ENCODE measurements at regions not wholly inside any gene's neighbourhood (a gene's known extent, or its start where the extent isn't known, plus 50 kb on each side); places are given as distances from the start of the nearest gene placed in this dataset.
"Not testable (repeated sequence)": the region's sequence is repeated elsewhere in the genome, so short reads cannot be mapped to it uniquely, and the experiment has no call there.

DNA sequence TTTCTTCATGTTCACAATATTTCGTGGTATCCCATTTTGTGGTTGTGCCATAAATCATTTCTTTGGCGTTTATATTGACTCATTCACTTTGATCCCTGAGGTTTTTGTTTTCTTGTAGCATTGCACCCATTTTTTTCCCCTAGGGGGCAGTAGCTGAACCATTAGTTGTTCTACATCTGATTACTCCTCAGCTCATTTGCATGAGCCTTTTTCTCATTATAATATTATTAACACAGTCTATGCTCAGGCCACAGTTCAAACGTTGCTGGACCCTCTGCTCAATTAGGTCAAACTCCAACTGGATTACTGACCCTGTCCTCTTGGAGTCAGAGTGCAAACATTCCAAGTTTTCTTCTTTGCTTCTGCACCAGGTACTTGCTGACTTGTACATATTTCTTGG, 475.4 kb upstream of the SEL1L start:
- Histone ChIP-seq H3K27ac (no peak overlapping the region), H3K4me1 (no peaks in the 10 kb centered on the region), H3K36me3 (no peaks in the 10 kb centered on the region), H3K9me3 (no peaks in the 10 kb centered on the region), H3K4me3 (no peak overlapping the region), H3K27me3 (no peaks in the 10 kb centered on the region)
- DNase-seq (ENCODE audit: extremely low spot score in 2 of 2) = no peak
- intact Hi-C loops (cut with DNase I) = no loop called here
- TF ChIP-seq CTCF (IDR thresholded peaks at IDR 0.05) (no peak), POLR2AphosphoS5 (IDR thresholded peaks at IDR 0.05; ENCODE audit: insufficient read depth in 1 of 2, low read depth in 1 of 2) (no peak), POLR2A (IDR thresholded peaks at IDR 0.05) (no peak)

- Histone ChIP-seq H3K27ac (no peak overlapping the region), H3K36me3 (no peaks in the 10 kb centered on the region), H3K27me3 (no peaks in the 10 kb centered on the region), H3K4me1 (no peaks in the 10 kb centered on the region), H3K4me3 (no peak overlapping the region), H3K9me3 (no peaks in the 10 kb centered on the region)
- intact Hi-C loops (cut with DNase I) = no loop called here
- no peak for TF ChIP-seq POLR2A (IDR thresholded peaks at IDR 0.05)
- no peak for TF ChIP-seq CTCF (IDR thresholded peaks at IDR 0.05)
- TF ChIP-seq POLR2AphosphoS5 (IDR thresholded peaks at IDR 0.05; ENCODE audit: insufficient read depth in 1 of 2, low read depth in 1 of 2) = no peak
- DNase-seq (ENCODE audit: extremely low spot score in 2 of 2) = no peak
These were observed 476.3 kb upstream of the SEL1L start for GRCh38 chr14:82009993-82010392.

DNA sequence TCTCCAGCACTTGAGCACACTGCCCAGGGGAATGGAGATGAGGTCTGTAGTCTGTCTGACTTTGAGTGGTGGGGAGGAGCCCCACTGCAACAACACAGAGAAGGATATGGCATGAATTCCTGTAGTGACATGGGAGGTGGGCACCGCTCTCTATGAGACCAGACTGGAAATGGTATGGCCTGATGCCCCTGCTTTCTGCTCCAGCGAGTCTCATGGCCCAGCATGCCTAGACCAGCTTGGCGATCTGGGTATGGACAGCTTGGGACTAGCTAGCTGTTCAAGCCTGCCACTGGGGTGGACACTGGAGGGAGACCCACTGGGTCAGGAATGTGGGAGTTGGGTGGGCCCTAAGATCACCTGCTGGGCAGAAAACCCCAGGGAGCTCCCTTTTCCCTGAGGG, 477.8 kb upstream of the SEL1L start:
- no peak for DNase-seq (ENCODE audit: extremely low spot score in 2 of 2)
- no peak overlapping the region for H3K27ac ChIP-seq
- intact Hi-C loops (cut with DNase I) = no loop called here
- no peaks in the 10 kb centered on the region for H3K9me3 ChIP-seq
- H3K27me3 ChIP-seq = no peaks in the 10 kb centered on the region
- TF ChIP-seq POLR2AphosphoS5 (IDR thresholded peaks at IDR 0.05; ENCODE audit: insufficient read depth in 1 of 2, low read depth in 1 of 2) = no peak
- no peak for TF ChIP-seq CTCF (IDR thresholded peaks at IDR 0.05)
- no peak for TF ChIP-seq POLR2A (IDR thresholded peaks at IDR 0.05)
- H3K36me3 ChIP-seq = no peaks in the 10 kb centered on the region
- no peak overlapping the region for H3K4me3 ChIP-seq
- no peaks in the 10 kb centered on the region for H3K4me1 ChIP-seq

GRCh38 chr14:82029038-82029437, 495.4 kb upstream of the SEL1L start:
- H3K4me1 ChIP-seq = no peaks in the 10 kb centered on the region
- intact Hi-C loops (cut with DNase I) = no loop called here
- no peak for TF ChIP-seq POLR2A (IDR thresholded peaks at IDR 0.05)
- TF ChIP-seq CTCF (IDR thresholded peaks at IDR 0.05) = no peak
- no peak for TF ChIP-seq POLR2AphosphoS5 (IDR thresholded peaks at IDR 0.05; ENCODE audit: insufficient read depth in 1 of 2, low read depth in 1 of 2)
- DNase-seq (ENCODE audit: extremely low spot score in 2 of 2) = no peak
- no peaks in the 10 kb centered on the region for H3K27me3 ChIP-seq
- H3K4me3 ChIP-seq = no peak overlapping the region
- no peaks in the 10 kb centered on the region for H3K36me3 ChIP-seq
- no peak overlapping the region for H3K27ac ChIP-seq
- H3K9me3 ChIP-seq = no peaks in the 10 kb centered on the region

DNA sequence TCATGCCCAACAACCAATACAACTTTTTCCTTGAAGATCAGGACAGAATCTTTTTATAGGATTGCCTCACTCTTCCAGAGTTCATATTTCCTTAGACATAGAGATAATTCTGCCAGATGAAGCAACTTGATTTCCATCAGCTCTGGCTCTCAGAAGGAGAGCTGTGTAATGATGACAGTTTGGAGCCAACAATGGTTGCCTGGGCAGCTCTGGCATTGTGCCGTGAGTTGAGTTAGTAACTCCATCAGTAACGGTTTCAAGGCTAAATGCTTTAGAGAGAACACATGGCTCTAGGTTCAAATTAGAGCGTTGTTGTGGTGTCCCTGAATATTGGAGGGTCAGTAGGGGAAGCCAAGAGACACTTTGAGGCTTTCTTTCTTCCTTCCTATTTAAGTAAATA, 501.7 kb upstream of the SEL1L start:
- no peaks in the 10 kb centered on the region for H3K9me3 ChIP-seq
- H3K4me3 ChIP-seq = no peak overlapping the region
- H3K4me1 ChIP-seq = no peaks in the 10 kb centered on the region
- DNase-seq (ENCODE audit: extremely low spot score in 2 of 2) = no peak
- intact Hi-C loops (cut with DNase I) = no loop called here
- no peaks in the 10 kb centered on the region for H3K36me3 ChIP-seq
- no peaks in the 10 kb centered on the region for H3K27me3 ChIP-seq
- no peak overlapping the region for H3K27ac ChIP-seq
- TF ChIP-seq POLR2AphosphoS5 (IDR thresholded peaks at IDR 0.05; ENCODE audit: insufficient read depth in 1 of 2, low read depth in 1 of 2) (no peak), POLR2A (IDR thresholded peaks at IDR 0.05) (no peak), CTCF (IDR thresholded peaks at IDR 0.05) (no peak)

- not testable (repeated sequence) for H3K27me3 ChIP-seq
These were observed 504.4 kb upstream of the SEL1L start for GRCh38 chr14:82038066-82038465.

More at GRCh38 chr14:82038066-82038465, 504.4 kb upstream of the SEL1L start:
- H3K4me1 ChIP-seq; H3K4me3 ChIP-seq; intact Hi-C loops (cut with DNase I); H3K36me3 ChIP-seq; H3K9me3 ChIP-seq; DNase-seq (ENCODE audit: extremely low spot score in 2 of 2); H3K27ac ChIP-seq: not testable (repeated sequence)

Data from vagina (tissue), 2 donors.